AG04449 (cell line): ENCODE measurements at regions not wholly inside any gene's neighbourhood (a gene's known extent, or its start where the extent isn't known, plus 50 kb on each side); places are given as distances from the start of the nearest gene placed in this dataset.

Experiments used
- CTCF ChIA-PET: fragments of 350-600 bp; formaldehyde crosslinking; extraction: SDS; loops from one replicate; lab custom pipeline; 2021; ENCODE audit warnings: antibody characterized with exemption; lab: Yijun Ruan, JAX
- POLR2A ChIA-PET: fragments of 400-600, 350-600 bp; formaldehyde crosslinking; extraction: SDS; loops from one replicate; lab custom pipeline; 2020; ENCODE audit warnings: antibody characterized with exemption, inconsistent platforms; lab: Yijun Ruan, JAX
- DNase-seq: peaks from one replicate; pipeline ENCODE4 v3.0.0-alpha.2; 2010; ENCODE audit warnings: low read depth, low spot score
- H3K4me3 ChIP-seq: 2 replicates; pipeline ENCODE4 v1.5.1; 2011; ENCODE audit warnings: low read depth, mild to moderate bottlenecking, control low read depth, low read length
- TF ChIP-seq, protein P1 (sequence below): IDR thresholded peaks from one replicate; pipeline ENCODE4 v1.5.1; 2011; ENCODE audit warnings: mild to moderate bottlenecking, moderate library complexity, low read length, control low read depth, inconsistent platforms; ENCODE audit not compliant: insufficient read depth; ENCODE audit errors: missing control alignments

DNA sequence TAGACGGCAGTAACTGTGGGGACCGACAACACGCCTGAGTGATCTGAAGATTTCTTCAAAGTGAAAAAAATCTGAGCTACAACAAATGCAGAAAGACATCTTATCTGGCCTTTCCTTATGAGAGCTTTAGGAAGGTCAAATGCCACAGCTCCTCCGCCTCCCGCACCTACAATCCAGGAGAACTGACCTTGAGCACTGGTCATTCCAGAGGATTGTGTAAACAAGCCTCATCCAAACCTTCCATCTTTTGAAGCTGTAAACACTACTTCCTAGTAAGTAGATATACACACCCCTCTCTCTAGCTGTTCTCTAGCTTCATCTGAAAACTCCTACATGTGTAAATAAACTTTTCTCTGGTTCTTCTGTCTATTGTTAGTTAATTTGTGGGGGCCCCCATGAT, 76.9 kb downstream of the CD24 start:
- ChIA-PET POLR2A (no interaction called here), CTCF (no interaction called here)
- TF ChIP-seq, protein P1, sequence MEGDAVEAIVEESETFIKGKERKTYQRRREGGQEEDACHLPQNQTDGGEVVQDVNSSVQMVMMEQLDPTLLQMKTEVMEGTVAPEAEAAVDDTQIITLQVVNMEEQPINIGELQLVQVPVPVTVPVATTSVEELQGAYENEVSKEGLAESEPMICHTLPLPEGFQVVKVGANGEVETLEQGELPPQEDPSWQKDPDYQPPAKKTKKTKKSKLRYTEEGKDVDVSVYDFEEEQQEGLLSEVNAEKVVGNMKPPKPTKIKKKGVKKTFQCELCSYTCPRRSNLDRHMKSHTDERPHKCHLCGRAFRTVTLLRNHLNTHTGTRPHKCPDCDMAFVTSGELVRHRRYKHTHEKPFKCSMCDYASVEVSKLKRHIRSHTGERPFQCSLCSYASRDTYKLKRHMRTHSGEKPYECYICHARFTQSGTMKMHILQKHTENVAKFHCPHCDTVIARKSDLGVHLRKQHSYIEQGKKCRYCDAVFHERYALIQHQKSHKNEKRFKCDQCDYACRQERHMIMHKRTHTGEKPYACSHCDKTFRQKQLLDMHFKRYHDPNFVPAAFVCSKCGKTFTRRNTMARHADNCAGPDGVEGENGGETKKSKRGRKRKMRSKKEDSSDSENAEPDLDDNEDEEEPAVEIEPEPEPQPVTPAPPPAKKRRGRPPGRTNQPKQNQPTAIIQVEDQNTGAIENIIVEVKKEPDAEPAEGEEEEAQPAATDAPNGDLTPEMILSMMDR = no peak
- no peak overlapping the region for H3K4me3 ChIP-seq
- no peak for DNase-seq

- CTCF ChIA-PET = interaction anchor here (0.8 kb wide), 1 partner anchor 24 kb away, joined by 3 read pairs; no protein-coding TSS in a partner anchor
- POLR2A ChIA-PET = no interaction called here
- H3K4me3 ChIP-seq = no peak overlapping the region
- TF ChIP-seq, protein P1 = no peak
- DNase-seq = no peak
Observed at GRCh38 chr6:106895703-106896040, 78.9 kb downstream of the CD24 start.

GRCh38 chr6:106894978-106895702, 79.4 kb downstream of the CD24 start:
- TF ChIP-seq, protein P1 = no peak
- no peak overlapping the region for H3K4me3 ChIP-seq
- POLR2A ChIA-PET = no interaction called here
- CTCF ChIA-PET = interaction anchor here (0.8 kb wide), 1 partner anchor 24 kb away, joined by 3 read pairs; no protein-coding TSS in a partner anchor
- no peak for DNase-seq

GRCh38 chr6:106892186-106892585, 82.3 kb downstream of the CD24 start:
- H3K4me3 ChIP-seq = no peak overlapping the region
- TF ChIP-seq, protein P1 = no peak
- ChIA-PET CTCF (no interaction called here), POLR2A (no interaction called here)
- DNase-seq = no peak

DNA sequence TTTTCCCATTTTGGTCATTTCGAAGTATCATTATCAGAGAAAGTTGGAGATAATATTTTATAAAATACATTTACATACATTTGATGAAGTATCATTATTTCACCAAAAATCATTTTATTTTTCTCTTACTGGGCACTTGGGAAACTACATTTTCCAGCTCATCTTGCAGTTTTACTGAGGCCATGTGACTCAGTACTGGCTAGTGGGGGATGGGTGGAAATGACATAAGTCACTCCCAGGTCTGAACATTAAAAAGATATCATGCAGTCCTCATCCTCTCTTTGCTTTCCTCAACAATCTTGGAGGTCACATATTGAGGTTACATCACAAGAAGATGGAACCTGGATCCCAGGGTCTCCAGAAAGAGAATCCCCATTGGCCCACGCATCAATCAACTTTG, 84.1 kb downstream of the CD24 start:
- ChIA-PET CTCF (no interaction called here), POLR2A (no interaction called here)
- no peak overlapping the region for H3K4me3 ChIP-seq
- DNase-seq = no peak
- TF ChIP-seq, protein P1 = no peak

- CTCF ChIA-PET = no interaction called here
- POLR2A ChIA-PET = no interaction called here
Observed at GRCh38 chr6:106889692-106890091, 84.8 kb downstream of the CD24 start.

More at GRCh38 chr6:106889692-106890091, 84.8 kb downstream of the CD24 start:
- no peak overlapping the region for H3K4me3 ChIP-seq
- TF ChIP-seq, protein P1 = no peak
- no peak for DNase-seq
